MCF 10A (cell line): ENCODE measurements at regions not wholly inside any gene's neighbourhood (a gene's known extent, or its start where the extent isn't known, plus 50 kb on each side); places are given as distances from the start of the nearest gene placed in this dataset.

Source experiments
- BruUV-seq: library from RNA; stranded (reverse); fragments of 400-500 nt; replicated peaks from 2 replicates; lab custom pipeline; 2021; lab: Mats Ljungman, UMichigan
- CTCF ChIA-PET: fragments of 300-600 bp; sonication (Branson Sonifier 250); formaldehyde crosslinking; extraction: SDS; loops from one replicate; lab custom pipeline; 2021; ENCODE audit warnings: antibody characterized with exemption, inconsistent platforms; lab: Yijun Ruan, JAX
- POLR2A ChIA-PET: fragments of 300-600, 350-650 bp; sonication (Branson Sonifier 250); formaldehyde crosslinking; extraction: SDS; loops from one replicate; lab custom pipeline; 2020; ENCODE audit warnings: antibody characterized with exemption, inconsistent platforms; lab: Yijun Ruan, JAX
- DNase-seq: peaks from one replicate; pipeline ENCODE4 v3.0.0-alpha.2; 2018; ENCODE audit not compliant: unreplicated experiment
- H3K27ac Mint-ChIP-seq: one replicate; pipeline ENCODE4 v1.8.0; 2022; ENCODE audit warnings: mild to moderate bottlenecking, low read depth, mixed read lengths; ENCODE audit not compliant: unreplicated experiment
- H3K27me3 Mint-ChIP-seq: one replicate; pipeline ENCODE4 v1.8.0; 2022; ENCODE audit warnings: mixed read lengths; ENCODE audit not compliant: insufficient read depth, unreplicated experiment
- H3K36me3 Mint-ChIP-seq: one replicate; pipeline ENCODE4 v1.8.0; 2022; ENCODE audit warnings: mild to moderate bottlenecking, moderate library complexity, mixed read lengths; ENCODE audit not compliant: insufficient read depth, unreplicated experiment
- H3K4me1 Mint-ChIP-seq: one replicate; pipeline ENCODE4 v1.8.0; 2022; ENCODE audit warnings: mixed read lengths; ENCODE audit not compliant: insufficient read depth, unreplicated experiment
- H3K4me3 Mint-ChIP-seq: one replicate; pipeline ENCODE4 v1.8.0; 2022; ENCODE audit warnings: mild to moderate bottlenecking, moderate library complexity, mixed read lengths; ENCODE audit not compliant: unreplicated experiment
- H3K9me3 Mint-ChIP-seq: one replicate; pipeline ENCODE4 v1.8.0; 2022; ENCODE audit warnings: mixed read lengths; ENCODE audit not compliant: unreplicated experiment
- intact Hi-C: fragments of 100-400 bp; cut with micrococcal nuclease; formaldehyde crosslinking; loops from 2 replicates; pipeline ENCODE4 v1.14.1; 2022
- TF ChIP-seq, protein P1 (sequence below): fragments of 200-600 bp; IDR thresholded peaks from one replicate; pipeline ENCODE4 v1.8.0; 2022; ENCODE audit warnings: antibody characterized with exemption, mild to moderate bottlenecking; ENCODE audit not compliant: unreplicated experiment

DNA sequence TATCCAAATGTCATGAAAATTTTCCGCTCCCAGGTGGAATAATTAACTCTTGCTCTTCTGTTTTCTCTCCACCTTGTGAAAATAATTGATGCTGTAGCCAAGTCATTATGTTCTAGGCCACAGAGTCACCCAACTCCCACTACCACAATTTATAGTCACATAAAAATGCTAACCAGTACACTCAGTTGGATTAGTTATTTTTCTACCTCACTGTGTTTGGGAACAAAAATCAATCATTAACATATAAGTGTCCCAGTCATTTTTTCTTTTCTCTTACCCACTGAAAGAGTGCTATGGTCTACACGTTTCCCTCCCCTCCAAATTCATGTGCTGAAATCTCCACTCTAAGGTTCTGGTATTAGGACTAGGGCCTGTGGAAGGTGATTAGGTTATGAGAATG is 255.6 kb upstream of the LMCD1 start:
- intact Hi-C loops = no loop called here
- TF ChIP-seq, protein P1, sequence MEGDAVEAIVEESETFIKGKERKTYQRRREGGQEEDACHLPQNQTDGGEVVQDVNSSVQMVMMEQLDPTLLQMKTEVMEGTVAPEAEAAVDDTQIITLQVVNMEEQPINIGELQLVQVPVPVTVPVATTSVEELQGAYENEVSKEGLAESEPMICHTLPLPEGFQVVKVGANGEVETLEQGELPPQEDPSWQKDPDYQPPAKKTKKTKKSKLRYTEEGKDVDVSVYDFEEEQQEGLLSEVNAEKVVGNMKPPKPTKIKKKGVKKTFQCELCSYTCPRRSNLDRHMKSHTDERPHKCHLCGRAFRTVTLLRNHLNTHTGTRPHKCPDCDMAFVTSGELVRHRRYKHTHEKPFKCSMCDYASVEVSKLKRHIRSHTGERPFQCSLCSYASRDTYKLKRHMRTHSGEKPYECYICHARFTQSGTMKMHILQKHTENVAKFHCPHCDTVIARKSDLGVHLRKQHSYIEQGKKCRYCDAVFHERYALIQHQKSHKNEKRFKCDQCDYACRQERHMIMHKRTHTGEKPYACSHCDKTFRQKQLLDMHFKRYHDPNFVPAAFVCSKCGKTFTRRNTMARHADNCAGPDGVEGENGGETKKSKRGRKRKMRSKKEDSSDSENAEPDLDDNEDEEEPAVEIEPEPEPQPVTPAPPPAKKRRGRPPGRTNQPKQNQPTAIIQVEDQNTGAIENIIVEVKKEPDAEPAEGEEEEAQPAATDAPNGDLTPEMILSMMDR = no peak
- DNase-seq = no peak

DNA sequence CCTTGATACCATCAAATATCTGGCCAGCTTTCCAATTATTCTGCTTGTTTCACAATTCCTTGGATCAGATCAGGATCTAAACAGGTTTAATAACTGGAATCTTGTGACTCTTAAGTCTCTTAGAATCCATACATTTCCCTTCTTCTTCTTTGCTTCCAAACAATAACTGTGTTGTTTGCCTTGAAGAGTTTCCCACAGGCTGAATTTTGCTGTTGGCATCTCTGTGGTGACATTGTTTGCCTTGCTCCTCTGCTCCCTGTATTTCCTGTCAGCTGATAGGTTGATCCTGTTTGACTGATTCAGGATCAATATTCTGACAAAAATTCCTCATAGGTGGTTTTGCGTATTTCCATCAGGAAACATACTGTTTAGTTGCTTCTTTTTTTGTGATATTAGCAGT is 248.4 kb upstream of the LMCD1 start:
- ChIA-PET CTCF (interaction anchor here (3.3 to 7.6 kb wide), 2 partner anchors 13 to 49 kb away, joined by 16 to 55 read pairs; no protein-coding TSS in a partner anchor), POLR2A (interaction anchor here (0.6 kb wide), 1 partner anchor 82 kb away, joined by 4 read pairs; no protein-coding TSS in a partner anchor)
- TF ChIP-seq, protein P1 = no peak
- no peak overlapping the region for H3K27ac Mint-ChIP-seq
- BruUV-seq = no TSS peak
- H3K36me3 Mint-ChIP-seq = no peaks in the 10 kb centered on the region
- no peak for DNase-seq
- intact Hi-C loops = no loop called here
- H3K4me1 Mint-ChIP-seq = no peaks in the 10 kb centered on the region
- H3K9me3 Mint-ChIP-seq = peaks cover 18% of the 10 kb centered on the region
- no peaks in the 10 kb centered on the region for H3K27me3 Mint-ChIP-seq
- H3K4me3 Mint-ChIP-seq = no peak overlapping the region

More for the DNA sequence above, 255.6 kb upstream of the LMCD1 start:
- H3K36me3 Mint-ChIP-seq = no peaks in the 10 kb centered on the region
- no peak overlapping the region for H3K27ac Mint-ChIP-seq
- H3K4me1 Mint-ChIP-seq = no peaks in the 10 kb centered on the region
- H3K4me3 Mint-ChIP-seq = no peak overlapping the region
- POLR2A ChIA-PET = no interaction called here
- BruUV-seq = no TSS peak
- H3K27me3 Mint-ChIP-seq = no peaks in the 10 kb centered on the region
- CTCF ChIA-PET = no interaction called here
- H3K9me3 Mint-ChIP-seq = peaks cover 11% of the 10 kb centered on the region

DNA sequence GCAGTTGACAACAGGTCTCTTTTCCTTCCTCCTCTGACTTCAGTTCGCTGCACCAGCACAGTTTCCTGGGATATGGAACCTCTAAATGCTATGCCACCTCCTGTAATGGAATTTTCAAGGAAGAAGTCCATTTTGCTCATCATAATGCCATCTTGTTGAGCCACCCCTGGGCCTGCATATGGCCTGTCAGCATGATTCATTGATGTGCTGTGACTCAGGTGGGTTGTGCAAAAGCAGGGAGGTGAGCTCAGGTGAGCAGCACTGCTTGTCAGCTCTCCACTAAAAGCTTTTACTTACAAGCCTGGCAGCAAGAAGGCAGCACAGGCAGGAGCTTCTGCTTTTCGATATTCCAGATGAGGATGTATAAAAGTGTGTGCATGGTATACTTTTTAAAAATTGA is 247.1 kb upstream of the LMCD1 start:
- no TSS peak for BruUV-seq

DNA sequence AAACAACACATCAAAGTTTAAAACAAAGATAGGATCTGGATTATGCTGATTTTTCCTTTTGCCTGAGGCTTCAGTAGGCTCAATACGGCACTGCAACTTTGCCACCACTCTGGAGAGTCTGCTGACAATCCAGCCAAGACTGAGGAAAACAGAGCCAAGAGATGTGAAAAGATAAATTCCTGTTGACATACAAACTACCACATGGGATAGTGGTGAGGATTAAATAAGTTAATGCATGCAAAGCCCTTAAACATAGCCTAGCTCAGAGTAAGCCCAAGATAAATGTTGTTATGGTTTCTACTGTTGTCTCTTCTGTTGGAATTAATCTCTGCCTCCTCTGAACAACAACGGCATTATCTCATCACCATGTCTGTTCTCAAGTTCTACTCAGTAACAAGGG is 245.9 kb upstream of the LMCD1 start:
- POLR2A ChIA-PET = interaction anchor here (0.6 to 0.9 kb wide), 3 partner anchors 8 to 124 kb away, joined by 3 to 4 read pairs (median 3); no protein-coding TSS in a partner anchor
- Mint-ChIP-seq H3K27ac (no peak overlapping the region), H3K4me3 (no peak overlapping the region), H3K9me3 (peaks cover 10% of the 10 kb centered on the region), H3K27me3 (no peaks in the 10 kb centered on the region), H3K4me1 (no peaks in the 10 kb centered on the region), H3K36me3 (no peaks in the 10 kb centered on the region)
- CTCF ChIA-PET = interaction anchor here (0.8 to 7.6 kb wide), 5 partner anchors 16 to 1084 kb away, joined by 3 to 55 read pairs (median 10); no protein-coding TSS in a partner anchor
- TF ChIP-seq, protein P1 = no peak
- DNase-seq = no peak
- no TSS peak for BruUV-seq
- intact Hi-C loops = no loop called here

More for the DNA sequence above, 247.1 kb upstream of the LMCD1 start:
- DNase-seq = peak; percentile 51
- no peaks in the 10 kb centered on the region for H3K4me1 Mint-ChIP-seq
- no peak overlapping the region for H3K4me3 Mint-ChIP-seq
- ChIA-PET POLR2A (no interaction called here), CTCF (interaction anchor here (0.5 to 7.6 kb wide), 5 partner anchors 13 to 167 kb away, joined by 3 to 55 read pairs (median 4); no protein-coding TSS in a partner anchor)
- H3K36me3 Mint-ChIP-seq = no peaks in the 10 kb centered on the region
- H3K27me3 Mint-ChIP-seq = no peaks in the 10 kb centered on the region
- TF ChIP-seq, protein P1 = no peak
- H3K27ac Mint-ChIP-seq = no peak overlapping the region
- H3K9me3 Mint-ChIP-seq = peaks cover 18% of the 10 kb centered on the region
- intact Hi-C loops = no loop called here
